Calu3 (cell line): ENCODE measurements at regions not wholly inside any gene's neighbourhood (a gene's known extent, or its start where the extent isn't known, plus 50 kb on each side); places are given as distances from the start of the nearest gene placed in this dataset.
A peak's percentile ranks its signal among the peaks of the same experiment; 100 is the strongest.

Experiments used
- BruUV-seq: library from RNA; stranded (reverse); fragments of 400-500 nt; replicated peaks from 2 replicates; lab custom pipeline; 2021; lab: Mats Ljungman, UMichigan
- CTCF ChIA-PET: fragments of 300-600 bp; sonication (Branson Sonifier 250); formaldehyde crosslinking; loops from one replicate; lab custom pipeline; 2022; ENCODE audit warnings: antibody characterized with exemption; lab: Charles Lee
- DNase-seq: peaks from one replicate; pipeline ENCODE4 v3.0.0; 2022
- H3K27ac Mint-ChIP-seq: one replicate; pipeline ENCODE4 v1.8.0; 2022; ENCODE audit warnings: mixed read lengths; ENCODE audit not compliant: unreplicated experiment
- H3K27me3 Mint-ChIP-seq: one replicate; pipeline ENCODE4 v1.8.0; 2022; ENCODE audit warnings: mixed read lengths; ENCODE audit not compliant: unreplicated experiment
- H3K36me3 Mint-ChIP-seq: one replicate; pipeline ENCODE4 v1.8.0; 2022; ENCODE audit warnings: mild to moderate bottlenecking, moderate library complexity, mixed read lengths; ENCODE audit not compliant: insufficient read depth, unreplicated experiment
- H3K4me1 Mint-ChIP-seq: one replicate; pipeline ENCODE4 v1.8.0; 2022; ENCODE audit warnings: mild to moderate bottlenecking, low read depth, mixed read lengths; ENCODE audit not compliant: unreplicated experiment
- H3K4me3 Mint-ChIP-seq: one replicate; pipeline ENCODE4 v1.8.0; 2022; ENCODE audit warnings: mild to moderate bottlenecking, low read depth, moderate library complexity, mixed read lengths; ENCODE audit not compliant: unreplicated experiment
- H3K9me3 Mint-ChIP-seq: one replicate; pipeline ENCODE4 v1.8.0; 2022; ENCODE audit warnings: low read depth, mixed read lengths; ENCODE audit not compliant: unreplicated experiment
- CTCF ChIP-seq: fragments of 200-600 bp; IDR thresholded peaks from one replicate; pipeline ENCODE4 v1.8.0; 2022; ENCODE audit warnings: antibody characterized with exemption; ENCODE audit not compliant: unreplicated experiment
- intact Hi-C: fragments of 100-400 bp; cut with micrococcal nuclease; formaldehyde crosslinking; loops from one replicate; pipeline ENCODE4 v1.10.0; 2022; ENCODE audit not compliant: unreplicated experiment

GRCh38 chr1:173103006-173103405 is 52.3 kb upstream of the TNFSF18 start:
- BruUV-seq = no TSS peak
- CTCF ChIA-PET = no interaction called here
- Mint-ChIP-seq H3K4me1 (peaks cover 21% of the 10 kb centered on the region), H3K27me3 (no peaks in the 10 kb centered on the region), H3K4me3 (no peak overlapping the region), H3K27ac (no peak overlapping the region), H3K9me3 (peaks cover 16% of the 10 kb centered on the region), H3K36me3 (no peaks in the 10 kb centered on the region)
- DNase-seq = no peak
- no peak for TF ChIP-seq CTCF
- intact Hi-C loops = no loop called here

DNA sequence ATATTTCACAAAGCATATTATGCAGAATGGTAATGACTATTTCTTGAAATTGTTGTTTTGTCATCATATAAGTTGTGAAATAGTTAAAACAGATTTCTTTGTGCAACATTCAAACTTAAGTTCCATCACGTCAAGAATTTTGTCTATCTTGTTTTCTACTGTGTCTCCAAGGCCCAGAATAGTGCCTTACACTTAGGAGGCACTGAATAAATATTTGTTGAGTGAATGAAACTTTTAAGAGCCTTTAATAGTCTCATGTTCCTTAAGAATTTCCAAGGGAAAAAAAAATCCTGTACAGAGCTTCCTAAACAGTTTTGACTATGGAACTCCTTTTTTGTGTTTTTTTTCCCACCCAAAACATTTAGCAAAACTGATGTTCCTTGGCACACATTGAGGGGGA is 50.8 kb upstream of the TNFSF18 start:
- BruUV-seq = no TSS peak
- intact Hi-C loops = no loop called here
- no peak for DNase-seq

GRCh38 chr1:173100476-173101107 is 49.9 kb upstream of the TNFSF18 start:
- CTCF ChIA-PET = no interaction called here

More for the DNA sequence above, 50.8 kb upstream of the TNFSF18 start:
- Mint-ChIP-seq H3K4me3 (no peak overlapping the region), H3K36me3 (no peaks in the 10 kb centered on the region), H3K4me1 (peaks cover 27% of the 10 kb centered on the region), H3K9me3 (peaks cover 6% of the 10 kb centered on the region), H3K27me3 (no peaks in the 10 kb centered on the region), H3K27ac (no peak overlapping the region)
- CTCF ChIA-PET = no interaction called here
- no peak for TF ChIP-seq CTCF

More at GRCh38 chr1:173100476-173101107, 49.9 kb upstream of the TNFSF18 start:
- no peak for TF ChIP-seq CTCF
- Mint-ChIP-seq H3K36me3 (no peaks in the 10 kb centered on the region), H3K27ac (peak overlapping the region; percentile 32), H3K4me3 (no peak overlapping the region), H3K4me1 (peaks cover 27% of the 10 kb centered on the region), H3K9me3 (peaks cover 6% of the 10 kb centered on the region), H3K27me3 (no peaks in the 10 kb centered on the region)
- DNase-seq = no peak
- BruUV-seq = no TSS peak
- intact Hi-C loops = no loop called here
